Activated naive CD4-positive, alpha-beta T cell treated with anti-CD3 and anti-CD28 coated beads for 36 hours (primary cell): ENCODE measurements at regions not wholly inside any gene's neighbourhood (a gene's known extent, or its start where the extent isn't known, plus 50 kb on each side); places are given as distances from the start of the nearest gene placed in this dataset.

ENCODE experiments used
- CTCF ChIA-PET: fragments of 350-600 bp; sonication (Branson Sonifier 250); formaldehyde crosslinking; loops from one replicate; lab custom pipeline; 2021; ENCODE audit warnings: antibody characterized with exemption; lab: Charles Lee
- DNase-seq: peaks from one replicate; pipeline ENCODE4 v3.0.0-alpha.2; 2020
- H3K27ac Mint-ChIP-seq: one replicate; pipeline ENCODE4 v1.8.0; 2021; ENCODE audit warnings: mild to moderate bottlenecking, mixed read lengths
- H3K27me3 Mint-ChIP-seq: one replicate; pipeline ENCODE4 v1.8.0; 2021; ENCODE audit warnings: low read depth, mixed read lengths
- H3K36me3 Mint-ChIP-seq: one replicate; pipeline ENCODE4 v1.8.0; 2021; ENCODE audit warnings: low read depth, mixed read lengths
- H3K4me1 Mint-ChIP-seq: one replicate; pipeline ENCODE4 v1.8.0; 2021; ENCODE audit warnings: low read depth, mixed read lengths
- H3K4me3 Mint-ChIP-seq: one replicate; pipeline ENCODE4 v1.8.0; 2021; ENCODE audit warnings: mild to moderate bottlenecking, moderate library complexity, mixed read lengths
- H3K9me3 Mint-ChIP-seq: one replicate; pipeline ENCODE4 v1.8.0; 2021; ENCODE audit warnings: mixed read lengths
- intact Hi-C: fragments of 100-400 bp; cut with micrococcal nuclease; formaldehyde crosslinking; loops from one replicate; pipeline ENCODE4 v1.15.1; 2023

GRCh38 chr1:30359539-30360220 lies 363.7 kb downstream of the MATN1 start:
- DNase-seq = no peak
- H3K27ac Mint-ChIP-seq = no peak overlapping the region
- peaks cover 13% of the 10 kb centered on the region for H3K27me3 Mint-ChIP-seq
- no peaks in the 10 kb centered on the region for H3K4me1 Mint-ChIP-seq
- no peaks in the 10 kb centered on the region for H3K9me3 Mint-ChIP-seq
- no peaks in the 10 kb centered on the region for H3K36me3 Mint-ChIP-seq
- no peak overlapping the region for H3K4me3 Mint-ChIP-seq
- intact Hi-C loops = no loop called here
- CTCF ChIA-PET = interaction anchor here (1.8 kb wide), 1 partner anchor 21 kb away, joined by 5 read pairs; no protein-coding TSS in a partner anchor

DNA sequence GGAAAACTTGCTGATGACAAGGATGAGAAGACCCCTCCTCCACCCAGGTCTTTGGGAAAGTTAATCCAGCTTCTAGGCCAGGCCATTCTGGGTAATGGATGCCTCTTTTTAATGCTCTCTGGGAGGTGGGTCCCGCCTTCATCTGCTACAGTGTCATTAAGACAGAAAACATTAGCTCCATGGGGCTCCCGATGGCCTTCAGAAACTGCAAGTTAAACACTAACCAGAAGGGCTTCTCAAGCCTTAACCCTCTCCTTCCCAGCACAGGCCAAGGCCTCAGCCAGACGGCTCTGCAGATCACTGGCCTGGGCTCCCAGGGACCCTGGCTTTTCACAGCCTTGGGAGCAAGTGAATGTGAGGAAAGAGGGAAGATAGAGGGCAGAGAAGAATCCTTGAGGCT lies 364.9 kb downstream of the MATN1 start:
- Mint-ChIP-seq H3K4me1 (no peaks in the 10 kb centered on the region), H3K4me3 (no peak overlapping the region), H3K36me3 (no peaks in the 10 kb centered on the region), H3K9me3 (no peaks in the 10 kb centered on the region), H3K27ac (no peak overlapping the region), H3K27me3 (peaks cover 15% of the 10 kb centered on the region)
- CTCF ChIA-PET = no interaction called here
- no peak for DNase-seq
- intact Hi-C loops = no loop called here

- no peaks in the 10 kb centered on the region for H3K4me1 Mint-ChIP-seq
- intact Hi-C loops = no loop called here
- CTCF ChIA-PET = no interaction called here
Observed at GRCh38 chr1:30356839-30357238, 366.5 kb downstream of the MATN1 start.

GRCh38 chr1:30354410-30354809 lies 369.0 kb downstream of the MATN1 start:
- no peaks in the 10 kb centered on the region for H3K4me1 Mint-ChIP-seq
- H3K9me3 Mint-ChIP-seq = peaks cover under 1% of the 10 kb centered on the region
- H3K36me3 Mint-ChIP-seq = no peaks in the 10 kb centered on the region
- H3K27ac Mint-ChIP-seq = no peak overlapping the region
- CTCF ChIA-PET = interaction anchor here (0.6 to 1.3 kb wide), 2 partner anchors 26 to 120 kb away, joined by 3 read pairs; no protein-coding TSS in a partner anchor
- H3K27me3 Mint-ChIP-seq = peaks cover 17% of the 10 kb centered on the region
- intact Hi-C loops = no loop called here
- DNase-seq = no peak
- no peak overlapping the region for H3K4me3 Mint-ChIP-seq

More at GRCh38 chr1:30356839-30357238, 366.5 kb downstream of the MATN1 start:
- Mint-ChIP-seq H3K36me3 (no peaks in the 10 kb centered on the region), H3K9me3 (no peaks in the 10 kb centered on the region), H3K27ac (no peak overlapping the region), H3K27me3 (peaks cover 19% of the 10 kb centered on the region), H3K4me3 (no peak overlapping the region)
- DNase-seq = no peak

DNA sequence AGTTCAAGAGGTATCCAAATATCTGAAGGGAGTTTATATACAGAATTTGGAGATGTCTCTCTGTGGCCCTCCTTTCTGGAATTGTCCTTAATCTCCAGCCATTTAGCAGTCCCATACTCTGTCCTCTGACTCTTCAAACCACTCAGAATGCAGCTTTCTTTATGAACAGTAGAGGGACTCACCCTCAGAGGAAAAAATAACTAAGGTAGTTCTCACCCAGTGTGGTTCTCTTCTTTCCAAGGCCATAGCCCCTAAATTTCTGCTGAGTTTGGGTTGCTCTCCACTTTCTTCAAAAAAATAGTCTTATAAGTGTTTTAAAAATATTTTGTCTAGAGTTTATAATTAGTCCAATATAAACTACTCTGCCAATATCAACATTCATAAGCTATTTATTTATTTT lies 369.7 kb downstream of the MATN1 start:
- Mint-ChIP-seq H3K9me3 (peaks cover 5% of the 10 kb centered on the region), H3K4me1 (no peaks in the 10 kb centered on the region), H3K36me3 (no peaks in the 10 kb centered on the region), H3K27ac (no peak overlapping the region), H3K27me3 (peaks cover 15% of the 10 kb centered on the region), H3K4me3 (no peak overlapping the region)
- DNase-seq = no peak
- intact Hi-C loops = no loop called here
- CTCF ChIA-PET = interaction anchor here (0.6 to 1.3 kb wide), 2 partner anchors 26 to 119 kb away, joined by 3 read pairs; no protein-coding TSS in a partner anchor

DNA sequence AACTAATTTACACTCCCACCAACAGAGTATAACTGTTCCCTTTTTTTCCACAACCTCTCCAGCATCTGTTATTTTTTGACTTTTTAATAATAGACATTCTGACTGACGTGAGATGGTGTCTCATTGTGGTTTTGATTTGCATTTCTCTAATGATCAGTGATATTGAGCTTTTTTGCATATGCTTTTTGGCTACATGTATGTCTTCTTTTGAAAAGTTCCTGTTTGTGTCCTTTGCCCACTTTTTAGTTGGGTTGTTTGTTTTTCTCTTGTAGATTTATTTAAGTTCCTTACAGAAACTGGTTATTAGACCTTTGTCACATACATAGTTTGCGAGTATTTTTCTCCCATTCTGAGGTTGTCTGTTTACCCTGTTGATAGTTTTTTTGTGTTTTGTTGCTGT lies 375.2 kb downstream of the MATN1 start:
- Mint-ChIP-seq H3K4me1 (no peaks in the 10 kb centered on the region), H3K27me3 (peaks cover 26% of the 10 kb centered on the region), H3K9me3 (peaks cover 7% of the 10 kb centered on the region), H3K4me3 (no peak overlapping the region), H3K36me3 (no peaks in the 10 kb centered on the region), H3K27ac (no peak overlapping the region)
- intact Hi-C loops = no loop called here
- no peak for DNase-seq
- CTCF ChIA-PET = no interaction called here

DNA sequence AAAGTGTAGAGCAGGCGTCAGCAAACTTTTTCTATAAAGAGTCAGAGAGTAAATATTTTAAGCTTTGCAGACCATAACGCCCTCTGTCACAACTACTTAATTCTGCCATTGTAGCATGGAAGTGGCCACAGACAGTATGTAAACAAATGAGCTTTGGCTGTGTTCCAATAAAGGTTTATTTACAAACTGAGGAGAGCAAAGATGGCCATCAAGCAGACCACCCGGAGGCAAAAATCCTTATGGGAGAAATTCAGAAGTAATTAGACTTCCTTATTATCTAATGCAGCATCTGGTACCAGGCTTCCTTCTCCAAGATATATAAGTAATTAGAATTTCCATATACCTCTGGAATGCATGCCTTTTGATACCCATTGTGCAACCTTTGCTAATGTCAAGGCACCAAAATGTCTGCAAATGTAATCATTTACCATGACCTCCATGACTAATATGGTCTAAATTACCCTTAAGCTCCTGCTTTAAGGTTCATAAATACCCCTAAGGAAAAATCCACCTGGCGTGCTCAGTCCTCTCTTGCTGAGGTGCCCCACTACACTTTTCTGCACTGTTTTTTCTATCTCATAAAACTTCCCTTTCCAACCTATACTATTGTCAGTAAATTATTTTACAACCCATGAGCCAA lies 377.8 kb downstream of the MATN1 start:
- DNase-seq = no peak
- no peak overlapping the region for H3K4me3 Mint-ChIP-seq
- H3K4me1 Mint-ChIP-seq = no peaks in the 10 kb centered on the region
- no peaks in the 10 kb centered on the region for H3K36me3 Mint-ChIP-seq
- H3K27me3 Mint-ChIP-seq = peaks cover 20% of the 10 kb centered on the region
- H3K27ac Mint-ChIP-seq = no peak overlapping the region
- intact Hi-C loops = no loop called here
- H3K9me3 Mint-ChIP-seq = peaks cover 7% of the 10 kb centered on the region
- CTCF ChIA-PET = no interaction called here

DNA sequence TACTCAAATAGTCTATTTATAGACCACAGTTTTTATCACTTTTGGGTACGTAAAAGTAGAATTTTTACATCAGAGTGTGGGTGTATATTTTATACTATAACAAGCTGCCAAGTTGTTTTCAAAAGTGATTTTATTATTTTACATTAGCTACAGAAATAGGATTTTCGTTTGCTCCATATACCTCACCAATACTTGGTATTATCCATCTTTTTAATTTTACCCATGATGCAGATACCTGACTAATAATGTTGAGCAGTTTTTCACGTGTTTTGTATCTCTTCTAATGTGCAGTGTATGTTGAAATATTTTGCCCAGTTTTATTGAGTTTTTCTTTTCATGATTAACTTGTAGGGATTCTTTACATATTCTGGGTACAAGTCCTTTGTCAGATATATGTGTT lies 379.8 kb downstream of the MATN1 start:
- H3K4me1 Mint-ChIP-seq = no peaks in the 10 kb centered on the region
- H3K36me3 Mint-ChIP-seq = no peaks in the 10 kb centered on the region
- CTCF ChIA-PET = no interaction called here
- H3K27me3 Mint-ChIP-seq = peaks cover 23% of the 10 kb centered on the region
- no peak for DNase-seq
- no peak overlapping the region for H3K27ac Mint-ChIP-seq
- H3K9me3 Mint-ChIP-seq = peaks cover 3% of the 10 kb centered on the region
- intact Hi-C loops = no loop called here
- H3K4me3 Mint-ChIP-seq = no peak overlapping the region

DNA sequence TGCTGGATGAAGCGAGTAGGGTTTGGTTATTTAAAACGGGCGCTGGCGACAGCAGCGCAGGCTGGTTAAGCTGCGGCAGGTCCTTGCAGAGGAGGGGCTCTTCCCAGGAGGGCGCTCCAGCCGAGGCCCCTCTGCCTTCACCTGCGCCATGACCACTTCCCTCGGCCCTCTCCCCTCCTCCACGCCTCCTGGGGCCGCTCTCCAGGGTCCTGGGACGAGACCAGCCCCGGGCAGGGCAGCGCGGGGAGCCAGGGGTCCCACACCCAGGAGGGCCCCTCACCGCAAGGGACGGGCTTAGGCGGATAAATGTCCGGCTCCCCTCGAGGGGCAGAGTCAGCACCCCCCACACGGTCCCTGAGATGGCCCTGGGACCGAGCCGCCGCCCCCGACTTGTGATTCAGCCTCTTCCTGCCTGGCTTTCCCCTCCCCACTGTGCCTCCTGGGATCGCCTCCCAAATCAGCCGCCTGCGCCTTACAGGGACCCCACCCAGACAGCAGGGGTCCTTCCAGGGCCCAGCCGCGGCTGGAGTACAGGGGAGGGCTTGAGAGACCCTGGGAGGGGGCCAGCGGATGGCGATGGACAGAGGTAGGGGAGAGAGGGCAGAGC lies 380.7 kb downstream of the MATN1 start:
- CTCF ChIA-PET = no interaction called here
- Mint-ChIP-seq H3K4me3 (no peak overlapping the region), H3K9me3 (no peaks in the 10 kb centered on the region), H3K36me3 (no peaks in the 10 kb centered on the region), H3K27ac (no peak overlapping the region), H3K27me3 (peaks cover 18% of the 10 kb centered on the region), H3K4me1 (no peaks in the 10 kb centered on the region)
- intact Hi-C loops = no loop called here
- no peak for DNase-seq

GRCh38 chr1:30340934-30341333 lies 382.5 kb downstream of the MATN1 start:
- CTCF ChIA-PET = no interaction called here
- DNase-seq = no peak
- intact Hi-C loops = no loop called here

GRCh38 chr1:30339866-30340265 lies 383.5 kb downstream of the MATN1 start:
- Mint-ChIP-seq H3K4me3 (no peak overlapping the region), H3K36me3 (no peaks in the 10 kb centered on the region), H3K27me3 (peaks cover 12% of the 10 kb centered on the region), H3K9me3 (no peaks in the 10 kb centered on the region), H3K4me1 (no peaks in the 10 kb centered on the region), H3K27ac (no peak overlapping the region)
- no peak for DNase-seq
- intact Hi-C loops = no loop called here
- CTCF ChIA-PET = interaction anchor here (1.1 kb wide), 1 partner anchor 41 kb away, joined by 3 read pairs; no protein-coding TSS in a partner anchor

More at GRCh38 chr1:30340934-30341333, 382.5 kb downstream of the MATN1 start:
- Mint-ChIP-seq H3K9me3 (no peaks in the 10 kb centered on the region), H3K27me3 (peaks cover 16% of the 10 kb centered on the region), H3K4me3 (no peak overlapping the region), H3K36me3 (no peaks in the 10 kb centered on the region), H3K4me1 (no peaks in the 10 kb centered on the region), H3K27ac (no peak overlapping the region)

- CTCF ChIA-PET = no interaction called here
- H3K27me3 Mint-ChIP-seq = peaks cover 10% of the 10 kb centered on the region
- no peak for DNase-seq
- H3K4me1 Mint-ChIP-seq = no peaks in the 10 kb centered on the region
- intact Hi-C loops = no loop called here
- H3K36me3 Mint-ChIP-seq = no peaks in the 10 kb centered on the region
- no peak overlapping the region for H3K4me3 Mint-ChIP-seq
- no peaks in the 10 kb centered on the region for H3K9me3 Mint-ChIP-seq
- no peak overlapping the region for H3K27ac Mint-ChIP-seq
Observed at GRCh38 chr1:30338765-30339164, 384.6 kb downstream of the MATN1 start.

GRCh38 chr1:30337324-30337620 lies 386.1 kb downstream of the MATN1 start:
- intact Hi-C loops = no loop called here
- CTCF ChIA-PET = no interaction called here
- Mint-ChIP-seq H3K27ac (no peak overlapping the region), H3K36me3 (no peaks in the 10 kb centered on the region), H3K4me3 (no peak overlapping the region), H3K27me3 (peaks cover 2% of the 10 kb centered on the region), H3K4me1 (no peaks in the 10 kb centered on the region), H3K9me3 (no peaks in the 10 kb centered on the region)
- DNase-seq = no peak
